ENCODE measurements at regions not wholly inside any gene's neighbourhood (a gene's known extent, or its start where the extent isn't known, plus 50 kb on each side); places are given as distances from the start of the nearest gene placed in this dataset.
"Not testable (repeated sequence)": the region's sequence is repeated elsewhere in the genome, so short reads cannot be mapped to it uniquely, and the experiment has no call there.

DNA sequence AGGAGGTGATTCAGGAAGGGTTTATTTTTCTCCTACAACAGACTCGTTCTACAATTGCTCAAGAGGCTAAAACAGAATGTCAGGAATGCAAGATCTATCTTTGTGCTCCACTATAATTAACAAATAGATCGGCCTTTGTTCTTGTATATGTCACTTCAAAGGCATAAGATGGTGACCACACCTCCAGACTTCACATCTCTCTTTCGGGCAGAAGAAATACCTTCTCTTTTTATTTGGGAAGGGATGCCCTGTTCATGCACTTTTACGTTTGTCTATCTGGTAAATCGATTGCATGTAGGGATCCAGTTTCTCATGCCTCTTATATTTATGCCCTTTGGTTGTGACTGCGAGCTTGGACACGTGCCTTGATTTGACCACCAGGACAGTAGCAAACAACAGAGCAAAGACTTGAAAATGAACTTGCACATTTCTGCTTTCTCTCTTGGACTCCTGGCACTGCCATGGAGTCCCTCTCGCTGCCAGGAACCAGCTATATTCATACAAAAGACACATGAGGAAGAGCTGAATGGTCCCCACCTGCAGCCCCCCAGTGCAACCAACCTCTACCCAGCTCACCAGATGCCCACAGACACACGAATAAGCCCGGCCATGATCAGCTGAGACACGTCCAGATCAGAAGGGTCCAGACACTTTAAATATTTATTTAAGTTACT lies 219.8 kb upstream of the STXBP5 start:
- no peak overlapping the region for H3K27ac ChIP-seq (ENCODE audit: low read depth, low read length)
- H3K36me3 ChIP-seq (ENCODE audit: control insufficient read depth in 1 of 2, insufficient read depth in 2 of 2, low read length in 2 of 2), result no peaks in the 10 kb centered on the region

GRCh38 chr6:146985111-146985510 lies 219.1 kb upstream of the STXBP5 start:
- Histone ChIP-seq H3K36me3 (ENCODE audit: control insufficient read depth in 1 of 2, insufficient read depth in 2 of 2, low read length in 2 of 2) (no peaks in the 10 kb centered on the region), H3K27ac (ENCODE audit: low read depth, low read length) (no peak overlapping the region), H3K27me3 (ENCODE audit: control insufficient read depth in 1 of 2, insufficient read depth in 2 of 2, low read length in 2 of 2) (no peaks in the 10 kb centered on the region), H3K4me1 (ENCODE audit: control insufficient read depth in 1 of 2, insufficient read depth in 2 of 2, low read length in 2 of 2) (no peaks in the 10 kb centered on the region), H3K9me3 (ENCODE audit: control insufficient read depth in 1 of 2, low read length in 2 of 2) (no peaks in the 10 kb centered on the region), H3K4me3 (ENCODE audit: low read depth in 1 of 2, low read length in 2 of 2) (no peak overlapping the region), H3K9ac (ENCODE audit: low read depth in 1 of 2, low read length in 2 of 2) (no peak overlapping the region)

More for the DNA sequence above, 219.8 kb upstream of the STXBP5 start:
- Histone ChIP-seq H3K9ac (ENCODE audit: low read depth in 1 of 2, low read length in 2 of 2) (no peak overlapping the region), H3K9me3 (ENCODE audit: control insufficient read depth in 1 of 2, low read length in 2 of 2) (no peaks in the 10 kb centered on the region), H3K27me3 (ENCODE audit: control insufficient read depth in 1 of 2, insufficient read depth in 2 of 2, low read length in 2 of 2) (no peaks in the 10 kb centered on the region), H3K4me1 (ENCODE audit: control insufficient read depth in 1 of 2, insufficient read depth in 2 of 2, low read length in 2 of 2) (no peaks in the 10 kb centered on the region), H3K4me3 (ENCODE audit: low read depth in 1 of 2, low read length in 2 of 2) (no peak overlapping the region)

- H3K9ac ChIP-seq (ENCODE audit: low read depth in 1 of 2, low read length in 2 of 2), result no peak overlapping the region
- no peaks in the 10 kb centered on the region for H3K4me1 ChIP-seq (ENCODE audit: control insufficient read depth in 1 of 2, insufficient read depth in 2 of 2, low read length in 2 of 2)
- no peaks in the 10 kb centered on the region for H3K36me3 ChIP-seq (ENCODE audit: control insufficient read depth in 1 of 2, insufficient read depth in 2 of 2, low read length in 2 of 2)
- no peaks in the 10 kb centered on the region for H3K9me3 ChIP-seq (ENCODE audit: control insufficient read depth in 1 of 2, low read length in 2 of 2)
- no peaks in the 10 kb centered on the region for H3K27me3 ChIP-seq (ENCODE audit: control insufficient read depth in 1 of 2, insufficient read depth in 2 of 2, low read length in 2 of 2)
- no peak overlapping the region for H3K4me3 ChIP-seq (ENCODE audit: low read depth in 1 of 2, low read length in 2 of 2)
- H3K27ac ChIP-seq (ENCODE audit: low read depth, low read length), result no peak overlapping the region
Measured at GRCh38 chr6:146985966-146986365, 218.3 kb upstream of the STXBP5 start.

- not testable (repeated sequence) for H3K27me3 ChIP-seq (ENCODE audit: control insufficient read depth in 1 of 2, insufficient read depth in 2 of 2, low read length in 2 of 2); H3K9ac ChIP-seq (ENCODE audit: low read depth in 1 of 2, low read length in 2 of 2); H3K9me3 ChIP-seq (ENCODE audit: control insufficient read depth in 1 of 2, low read length in 2 of 2); H3K36me3 ChIP-seq (ENCODE audit: control insufficient read depth in 1 of 2, insufficient read depth in 2 of 2, low read length in 2 of 2); H3K4me3 ChIP-seq (ENCODE audit: low read depth in 1 of 2, low read length in 2 of 2); H3K4me1 ChIP-seq (ENCODE audit: control insufficient read depth in 1 of 2, insufficient read depth in 2 of 2, low read length in 2 of 2); H3K27ac ChIP-seq (ENCODE audit: low read depth, low read length)
Measured at GRCh38 chr6:146987938-146988337, 216.3 kb upstream of the STXBP5 start.

DNA sequence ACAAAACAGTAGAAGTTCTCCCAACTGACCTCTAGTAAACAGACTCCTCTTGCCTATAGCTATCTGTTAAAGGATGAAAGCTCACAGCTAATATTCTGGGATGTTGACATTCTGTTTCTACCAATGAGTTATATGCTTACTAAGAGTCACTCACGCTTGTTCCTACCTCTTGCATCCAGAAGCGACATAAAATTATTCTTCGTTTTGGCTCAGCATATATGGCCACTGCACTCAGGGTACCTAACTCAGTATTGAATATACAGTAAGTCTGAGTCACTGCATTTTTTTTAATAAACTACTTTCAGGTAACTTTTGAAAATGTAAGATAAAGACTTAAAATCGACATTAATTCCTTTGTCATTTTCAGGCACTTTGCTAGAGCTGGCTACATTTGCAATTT lies 214.4 kb upstream of the STXBP5 start:
- H3K27me3 ChIP-seq (ENCODE audit: control insufficient read depth in 1 of 2, insufficient read depth in 2 of 2, low read length in 2 of 2), result no peaks in the 10 kb centered on the region
- no peaks in the 10 kb centered on the region for H3K36me3 ChIP-seq (ENCODE audit: control insufficient read depth in 1 of 2, insufficient read depth in 2 of 2, low read length in 2 of 2)
- no peak overlapping the region for H3K4me3 ChIP-seq (ENCODE audit: low read depth in 1 of 2, low read length in 2 of 2)
- H3K9ac ChIP-seq (ENCODE audit: low read depth in 1 of 2, low read length in 2 of 2), result no peak overlapping the region
- H3K27ac ChIP-seq (ENCODE audit: low read depth, low read length), result no peak overlapping the region
- no peaks in the 10 kb centered on the region for H3K4me1 ChIP-seq (ENCODE audit: control insufficient read depth in 1 of 2, insufficient read depth in 2 of 2, low read length in 2 of 2)
- H3K9me3 ChIP-seq (ENCODE audit: control insufficient read depth in 1 of 2, low read length in 2 of 2), result no peaks in the 10 kb centered on the region

DNA sequence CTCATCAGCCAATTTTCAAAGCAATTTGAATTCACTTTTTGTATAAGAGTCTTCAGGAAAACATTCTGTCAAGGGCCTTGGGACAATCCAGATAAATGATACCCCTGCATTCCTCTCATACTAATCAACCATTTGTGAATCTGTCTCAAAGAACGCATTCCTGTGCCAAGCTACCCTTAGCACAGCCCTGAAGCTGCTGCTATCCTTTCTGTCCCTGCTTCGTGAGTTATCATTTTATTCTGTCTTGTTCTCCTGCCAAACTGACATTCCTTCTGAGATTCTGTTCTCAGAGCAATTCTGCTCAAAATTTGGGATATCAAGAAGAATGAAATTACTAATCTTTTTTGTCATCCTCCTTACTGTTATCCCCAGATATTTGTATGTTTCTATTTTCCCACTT lies 213.9 kb upstream of the STXBP5 start:
- no peaks in the 10 kb centered on the region for H3K4me1 ChIP-seq (ENCODE audit: control insufficient read depth in 1 of 2, insufficient read depth in 2 of 2, low read length in 2 of 2)
- H3K9me3 ChIP-seq (ENCODE audit: control insufficient read depth in 1 of 2, low read length in 2 of 2), result no peaks in the 10 kb centered on the region
- no peak overlapping the region for H3K9ac ChIP-seq (ENCODE audit: low read depth in 1 of 2, low read length in 2 of 2)
- H3K27ac ChIP-seq (ENCODE audit: low read depth, low read length), result no peak overlapping the region
- no peaks in the 10 kb centered on the region for H3K36me3 ChIP-seq (ENCODE audit: control insufficient read depth in 1 of 2, insufficient read depth in 2 of 2, low read length in 2 of 2)
- no peak overlapping the region for H3K4me3 ChIP-seq (ENCODE audit: low read depth in 1 of 2, low read length in 2 of 2)
- no peaks in the 10 kb centered on the region for H3K27me3 ChIP-seq (ENCODE audit: control insufficient read depth in 1 of 2, insufficient read depth in 2 of 2, low read length in 2 of 2)

DNA sequence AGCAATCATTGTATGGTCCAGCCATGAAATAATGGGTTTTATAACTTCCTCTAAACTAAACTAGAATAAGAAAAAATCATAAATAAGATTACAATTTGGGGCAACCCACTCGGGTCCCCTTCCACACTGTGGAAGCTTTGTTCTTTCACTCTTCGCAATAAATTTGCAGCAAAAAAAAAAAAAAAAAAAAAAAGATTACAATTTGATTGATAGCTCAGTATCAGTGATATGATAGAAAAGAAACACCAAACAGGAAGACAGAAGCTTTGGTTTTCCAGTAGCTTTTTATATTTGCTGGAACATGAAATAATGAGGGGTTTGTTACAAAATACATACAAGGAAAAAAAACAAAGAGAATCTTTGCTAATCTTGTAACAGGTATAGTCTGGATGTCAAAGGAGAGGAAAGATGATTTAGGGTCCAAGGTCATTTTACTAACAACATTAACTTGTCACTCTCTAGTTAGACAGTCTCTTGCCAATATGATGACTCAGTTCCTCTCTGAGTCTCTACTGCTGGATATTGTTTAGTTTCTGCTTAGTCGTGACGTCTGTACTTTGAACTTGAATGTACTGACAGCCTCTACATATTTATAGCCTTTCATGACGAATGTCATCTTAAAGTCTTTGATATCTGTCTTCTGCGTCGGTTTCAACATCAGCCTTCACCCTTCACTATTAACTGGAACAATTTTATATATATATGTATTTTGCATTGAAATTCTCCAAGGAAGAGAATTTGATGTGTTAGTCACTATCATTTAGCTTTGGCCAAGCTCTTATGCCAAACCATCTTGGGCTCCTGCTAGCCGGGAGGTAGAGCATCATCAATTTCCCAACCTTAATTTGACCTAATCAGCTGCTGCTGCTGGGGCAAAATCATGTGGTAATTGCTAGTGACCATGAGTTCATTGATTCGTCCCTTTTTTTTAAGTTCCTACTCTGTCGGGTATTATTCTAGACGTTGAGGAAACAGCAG lies 213.1 kb upstream of the STXBP5 start:
- Histone ChIP-seq H3K9ac (ENCODE audit: low read depth in 1 of 2, low read length in 2 of 2) (no peak overlapping the region), H3K4me1 (ENCODE audit: control insufficient read depth in 1 of 2, insufficient read depth in 2 of 2, low read length in 2 of 2) (no peaks in the 10 kb centered on the region), H3K27ac (ENCODE audit: low read depth, low read length) (no peak overlapping the region), H3K9me3 (ENCODE audit: control insufficient read depth in 1 of 2, low read length in 2 of 2) (no peaks in the 10 kb centered on the region), H3K36me3 (ENCODE audit: control insufficient read depth in 1 of 2, insufficient read depth in 2 of 2, low read length in 2 of 2) (no peaks in the 10 kb centered on the region), H3K27me3 (ENCODE audit: control insufficient read depth in 1 of 2, insufficient read depth in 2 of 2, low read length in 2 of 2) (no peaks in the 10 kb centered on the region), H3K4me3 (ENCODE audit: low read depth in 1 of 2, low read length in 2 of 2) (no peak overlapping the region)

GRCh38 chr6:146997062-146997461 lies 207.2 kb upstream of the STXBP5 start:
- Histone ChIP-seq H3K4me3 (ENCODE audit: low read depth in 1 of 2, low read length in 2 of 2) (no peak overlapping the region), H3K36me3 (ENCODE audit: control insufficient read depth in 1 of 2, insufficient read depth in 2 of 2, low read length in 2 of 2) (no peaks in the 10 kb centered on the region), H3K27ac (ENCODE audit: low read depth, low read length) (no peak overlapping the region), H3K9ac (ENCODE audit: low read depth in 1 of 2, low read length in 2 of 2) (no peak overlapping the region), H3K27me3 (ENCODE audit: control insufficient read depth in 1 of 2, insufficient read depth in 2 of 2, low read length in 2 of 2) (no peaks in the 10 kb centered on the region), H3K9me3 (ENCODE audit: control insufficient read depth in 1 of 2, low read length in 2 of 2) (no peaks in the 10 kb centered on the region), H3K4me1 (ENCODE audit: control insufficient read depth in 1 of 2, insufficient read depth in 2 of 2, low read length in 2 of 2) (no peaks in the 10 kb centered on the region)

DNA sequence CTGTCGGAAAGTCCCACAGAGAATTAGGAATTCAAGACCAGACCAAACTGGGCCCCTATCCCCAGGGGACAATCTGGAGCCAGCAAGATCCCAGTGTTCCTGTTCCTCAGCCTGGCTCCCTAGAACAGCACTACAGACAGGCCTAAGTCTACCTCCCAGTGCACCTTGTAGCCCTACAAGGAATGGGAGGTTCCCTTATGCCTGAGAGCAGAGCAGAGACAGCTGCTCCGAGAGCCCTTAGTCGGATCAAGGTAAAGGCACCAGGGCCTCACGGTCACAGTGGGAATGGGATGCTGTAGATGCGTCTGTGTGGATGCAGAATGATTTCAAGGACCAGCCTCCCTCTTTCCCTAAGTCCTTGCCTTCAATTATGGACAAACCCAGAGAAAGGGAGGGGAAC lies 204.5 kb upstream of the STXBP5 start:
- Histone ChIP-seq H3K27me3 (ENCODE audit: control insufficient read depth in 1 of 2, insufficient read depth in 2 of 2, low read length in 2 of 2) (no peaks in the 10 kb centered on the region), H3K4me1 (ENCODE audit: control insufficient read depth in 1 of 2, insufficient read depth in 2 of 2, low read length in 2 of 2) (no peaks in the 10 kb centered on the region), H3K27ac (ENCODE audit: low read depth, low read length) (no peak overlapping the region), H3K36me3 (ENCODE audit: control insufficient read depth in 1 of 2, insufficient read depth in 2 of 2, low read length in 2 of 2) (no peaks in the 10 kb centered on the region), H3K4me3 (ENCODE audit: low read depth in 1 of 2, low read length in 2 of 2) (no peak overlapping the region), H3K9me3 (ENCODE audit: control insufficient read depth in 1 of 2, low read length in 2 of 2) (no peaks in the 10 kb centered on the region), H3K9ac (ENCODE audit: low read depth in 1 of 2, low read length in 2 of 2) (no peak overlapping the region)
